ENCODE measurements at regions not wholly inside any gene's neighbourhood (a gene's known extent, or its start where the extent isn't known, plus 50 kb on each side); places are given as distances from the start of the nearest gene placed in this dataset.

DNA sequence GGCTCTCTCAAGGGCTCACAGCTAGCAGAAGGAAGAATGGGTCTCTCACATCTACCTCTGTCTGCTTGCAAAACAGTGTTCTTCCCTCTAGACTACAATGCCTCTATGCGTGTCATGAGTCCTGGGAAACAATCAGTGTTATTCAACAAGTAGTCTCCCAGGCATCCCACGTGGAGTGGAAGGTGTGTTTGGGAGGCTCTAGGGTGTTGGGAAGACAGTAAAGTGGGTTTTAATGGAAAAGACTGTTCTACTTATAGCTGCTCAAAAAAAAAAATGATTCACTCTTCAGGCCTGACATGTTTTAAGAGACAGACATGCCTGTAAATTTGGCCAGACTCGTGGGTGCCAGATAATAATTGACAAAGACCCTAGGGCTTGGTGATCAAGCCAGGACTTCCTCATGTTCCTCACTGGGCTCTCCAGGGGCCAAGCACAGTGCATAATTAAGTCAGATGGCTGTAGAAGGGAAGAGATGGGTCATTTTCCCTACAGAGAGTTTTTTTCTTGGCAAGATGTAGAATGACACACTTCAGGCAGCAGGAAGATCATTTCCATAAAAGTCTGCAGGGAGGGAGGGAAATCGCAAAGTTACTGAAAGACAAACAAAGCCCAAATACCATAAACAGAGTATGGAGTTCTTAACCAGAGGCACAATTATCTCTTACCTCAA lies 246.4 kb downstream of the ACTL7B start:
- TF ChIP-seq POLR2AphosphoS5 (IDR thresholded peaks at IDR 0.05; ENCODE audit: low read depth) (no peak), EZH2 (IDR thresholded peaks at IDR 0.05; ENCODE audit: low read depth, unreplicated experiment) (no peak)
- TF ChIP-seq, protein P1, sequence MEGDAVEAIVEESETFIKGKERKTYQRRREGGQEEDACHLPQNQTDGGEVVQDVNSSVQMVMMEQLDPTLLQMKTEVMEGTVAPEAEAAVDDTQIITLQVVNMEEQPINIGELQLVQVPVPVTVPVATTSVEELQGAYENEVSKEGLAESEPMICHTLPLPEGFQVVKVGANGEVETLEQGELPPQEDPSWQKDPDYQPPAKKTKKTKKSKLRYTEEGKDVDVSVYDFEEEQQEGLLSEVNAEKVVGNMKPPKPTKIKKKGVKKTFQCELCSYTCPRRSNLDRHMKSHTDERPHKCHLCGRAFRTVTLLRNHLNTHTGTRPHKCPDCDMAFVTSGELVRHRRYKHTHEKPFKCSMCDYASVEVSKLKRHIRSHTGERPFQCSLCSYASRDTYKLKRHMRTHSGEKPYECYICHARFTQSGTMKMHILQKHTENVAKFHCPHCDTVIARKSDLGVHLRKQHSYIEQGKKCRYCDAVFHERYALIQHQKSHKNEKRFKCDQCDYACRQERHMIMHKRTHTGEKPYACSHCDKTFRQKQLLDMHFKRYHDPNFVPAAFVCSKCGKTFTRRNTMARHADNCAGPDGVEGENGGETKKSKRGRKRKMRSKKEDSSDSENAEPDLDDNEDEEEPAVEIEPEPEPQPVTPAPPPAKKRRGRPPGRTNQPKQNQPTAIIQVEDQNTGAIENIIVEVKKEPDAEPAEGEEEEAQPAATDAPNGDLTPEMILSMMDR (conservative IDR thresholded peaks at IDR 0.05; ENCODE audit: low read depth in 2 of 2), result no peak
- TF ChIP-seq, protein P2, sequence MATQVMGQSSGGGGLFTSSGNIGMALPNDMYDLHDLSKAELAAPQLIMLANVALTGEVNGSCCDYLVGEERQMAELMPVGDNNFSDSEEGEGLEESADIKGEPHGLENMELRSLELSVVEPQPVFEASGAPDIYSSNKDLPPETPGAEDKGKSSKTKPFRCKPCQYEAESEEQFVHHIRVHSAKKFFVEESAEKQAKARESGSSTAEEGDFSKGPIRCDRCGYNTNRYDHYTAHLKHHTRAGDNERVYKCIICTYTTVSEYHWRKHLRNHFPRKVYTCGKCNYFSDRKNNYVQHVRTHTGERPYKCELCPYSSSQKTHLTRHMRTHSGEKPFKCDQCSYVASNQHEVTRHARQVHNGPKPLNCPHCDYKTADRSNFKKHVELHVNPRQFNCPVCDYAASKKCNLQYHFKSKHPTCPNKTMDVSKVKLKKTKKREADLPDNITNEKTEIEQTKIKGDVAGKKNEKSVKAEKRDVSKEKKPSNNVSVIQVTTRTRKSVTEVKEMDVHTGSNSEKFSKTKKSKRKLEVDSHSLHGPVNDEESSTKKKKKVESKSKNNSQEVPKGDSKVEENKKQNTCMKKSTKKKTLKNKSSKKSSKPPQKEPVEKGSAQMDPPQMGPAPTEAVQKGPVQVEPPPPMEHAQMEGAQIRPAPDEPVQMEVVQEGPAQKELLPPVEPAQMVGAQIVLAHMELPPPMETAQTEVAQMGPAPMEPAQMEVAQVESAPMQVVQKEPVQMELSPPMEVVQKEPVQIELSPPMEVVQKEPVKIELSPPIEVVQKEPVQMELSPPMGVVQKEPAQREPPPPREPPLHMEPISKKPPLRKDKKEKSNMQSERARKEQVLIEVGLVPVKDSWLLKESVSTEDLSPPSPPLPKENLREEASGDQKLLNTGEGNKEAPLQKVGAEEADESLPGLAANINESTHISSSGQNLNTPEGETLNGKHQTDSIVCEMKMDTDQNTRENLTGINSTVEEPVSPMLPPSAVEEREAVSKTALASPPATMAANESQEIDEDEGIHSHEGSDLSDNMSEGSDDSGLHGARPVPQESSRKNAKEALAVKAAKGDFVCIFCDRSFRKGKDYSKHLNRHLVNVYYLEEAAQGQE (IDR thresholded peaks at IDR 0.05; ENCODE audit: unreplicated experiment), result no peak

Data from GM23338 (cell line).